K562 (cell line): ENCODE measurements at regions not wholly inside any gene's neighbourhood (a gene's known extent, or its start where the extent isn't known, plus 50 kb on each side); places are given as distances from the start of the nearest gene placed in this dataset.

Experiments
- GTF2A2 ChIP-seq: IDR thresholded peaks from 2 replicates; pipeline ENCODE4 v1.6.1; 2016; ENCODE audit warnings: mild to moderate bottlenecking, missing genetic modification characterization, missing compliant biosample characterization
- MGA ChIP-seq: fragments of 450-650 bp; IDR thresholded peaks from 2 replicates; pipeline ENCODE4 v1.6.1; 2016; ENCODE audit warnings: mild to moderate bottlenecking, moderate library complexity
- NFE2 ChIP-seq: IDR thresholded peaks from 2 replicates; pipeline ENCODE4 v1.6.1; 2014; ENCODE audit warnings: antibody characterized with exemption, low read depth
- TEAD1 ChIP-seq, 2 experiments: fragments of 450-650 bp in 1 of 2; sonication (generic) in 1 of 2; formaldehyde crosslinking; IDR thresholded peaks; 2 replicates each; pipeline versions ENCODE4 v1.4.0 to v1.8.0; 2020 to 2022; ENCODE audit warnings: mild to moderate bottlenecking in 2 of 2, missing genetic modification reagents in 1 of 2
- ZFX ChIP-seq: sonication (generic); formaldehyde crosslinking; IDR thresholded peaks from 2 replicates; pipeline ENCODE4 v1.8.0; 2022; ENCODE audit warnings: mild to moderate bottlenecking, missing genetic modification reagents, moderate library complexity
- ZNF444 ChIP-seq: fragments of 250-450 bp; sonication (Bioruptor Pico); IDR thresholded peaks from 2 replicates; pipeline ENCODE4 v1.4.0; 2020; ENCODE audit warnings: mild to moderate bottlenecking, moderate library complexity

GRCh38 chr2:11989354-11989703 is 242.9 kb downstream of the LPIN1 start (continued):
- TF ChIP-seq MGA (no peak), TEAD1 (CRISPR knock-in tag; IDR thresholded peaks at IDR 0.05) (no peak), NFE2 (no peak), ZNF444 (CRISPR knock-in tag) (no peak), ZFX (CRISPR knock-in tag) (no peak), GTF2A2 (tag) (no peak)
